ENCODE measurements at regions not wholly inside any gene's neighbourhood (a gene's known extent, or its start where the extent isn't known, plus 50 kb on each side); places are given as distances from the start of the nearest gene placed in this dataset.
"Not testable (repeated sequence)": the region's sequence is repeated elsewhere in the genome, so short reads cannot be mapped to it uniquely, and the experiment has no call there.

- Histone ChIP-seq H3K27ac (no peak overlapping the region), H3K36me3 (no peaks in the 10 kb centered on the region), H3K27me3 (peaks cover 0 to 25% of the 10 kb centered on the region in 2 donors), H3K4me3 (no peak overlapping the region), H3K4me1 (peaks cover 0 to 9% (median 3%) of the 10 kb centered on the region in 4 donors), H3K9me3 (peaks cover 0 to 24% (median 10%) of the 10 kb centered on the region in 4 donors)
- DNase-seq (ENCODE audit: low spot score in 2 of 2), result no peak
- TF ChIP-seq POLR2A (IDR thresholded peaks at IDR 0.05) (no peak), CTCF (IDR thresholded peaks at IDR 0.05) (no peak), EP300 (IDR thresholded peaks at IDR 0.05) (no peak)
- 17 to 26% methylated on average over 16 to 19 of the region's 21 CpGs for WGBS, 2 donors
Measured at GRCh38 chr2:129922571-129923264, 56.7 kb upstream of the RAB6C start.

- Histone ChIP-seq H3K4me1 (peaks cover 0 to 9% (median 3%) of the 10 kb centered on the region in 4 donors), H3K4me3 (no peak overlapping the region), H3K9me3 (peaks cover 0 to 16% (median 6%) of the 10 kb centered on the region in 4 donors), H3K27ac (no peak overlapping the region), H3K36me3 (no peaks in the 10 kb centered on the region), H3K27me3 (peaks cover 0 to 25% of the 10 kb centered on the region in 2 donors)
- 4 to 9% methylated on average over 13 to 17 of the region's 30 CpGs for WGBS, 2 donors
- peak in 1 of 2 donors; percentile 40 for DNase-seq (ENCODE audit: low spot score in 2 of 2)
- TF ChIP-seq CTCF (IDR thresholded peaks at IDR 0.05) (peak in 3 of 5 experiments; percentile 18 to 43 (median 40)), EP300 (IDR thresholded peaks at IDR 0.05) (no peak)
Measured at GRCh38 chr2:129923265-129924091, 56.0 kb upstream of the RAB6C start.

GRCh38 chr2:129924115-129924514 lies 55.4 kb upstream of the RAB6C start:
- not testable (repeated sequence) for H3K4me3 ChIP-seq; H3K4me1 ChIP-seq; H3K36me3 ChIP-seq; H3K27ac ChIP-seq; DNase-seq (ENCODE audit: low spot score in 2 of 2)
- WGBS, 2 donors, result 74 to 79% methylated on average over 12 of the region's 12 CpGs
- peaks cover 0 to 25% of the 10 kb centered on the region in 2 donors for H3K27me3 ChIP-seq
- H3K9me3 ChIP-seq, result peaks cover 0 to 10% (median 3%) of the 10 kb centered on the region in 4 donors

- H3K27ac ChIP-seq, result no peak overlapping the region
- H3K4me1 ChIP-seq, result peaks cover 0 to 9% (median 3%) of the 10 kb centered on the region in 4 donors
- H3K36me3 ChIP-seq, result no peaks in the 10 kb centered on the region
- H3K4me3 ChIP-seq, result no peak overlapping the region
- H3K9me3 ChIP-seq, result no peaks in the 10 kb centered on the region
- 52 to 66% methylated on average over 3 of the region's 3 CpGs for WGBS, 2 donors
- peaks cover 0 to 22% of the 10 kb centered on the region in 2 donors for H3K27me3 ChIP-seq
- TF ChIP-seq POLR2A (IDR thresholded peaks at IDR 0.05) (no peak), EP300 (IDR thresholded peaks at IDR 0.05) (no peak), CTCF (IDR thresholded peaks at IDR 0.05) (no peak)
- no peak for DNase-seq (ENCODE audit: low spot score in 2 of 2)
Measured at GRCh38 chr2:129925381-129925780, 54.1 kb upstream of the RAB6C start.

GRCh38 chr2:129927696-129928095 lies 51.8 kb upstream of the RAB6C start:
- peaks cover 0 to 14% of the 10 kb centered on the region in 2 donors for H3K27me3 ChIP-seq
- no peak for TF ChIP-seq POLR2A (IDR thresholded peaks at IDR 0.05)
- no peak for TF ChIP-seq EP300 (IDR thresholded peaks at IDR 0.05)
- TF ChIP-seq CTCF (IDR thresholded peaks at IDR 0.05), result no peak
- no peaks in the 10 kb centered on the region for H3K36me3 ChIP-seq
- no peak for DNase-seq (ENCODE audit: low spot score in 2 of 2)
- peaks cover 0 to 9% (median 3%) of the 10 kb centered on the region in 4 donors for H3K4me1 ChIP-seq
- WGBS, 2 donors, result 95 to 100% methylated on average over 1 of the region's 1 CpG
- H3K9me3 ChIP-seq, result no peaks in the 10 kb centered on the region
- no peak overlapping the region for H3K27ac ChIP-seq
- H3K4me3 ChIP-seq, result no peak overlapping the region
